GM12874 (cell line): ENCODE measurements at regions not wholly inside any gene's neighbourhood (a gene's known extent, or its start where the extent isn't known, plus 50 kb on each side); places are given as distances from the start of the nearest gene placed in this dataset.

ENCODE experiments used
- TF ChIP-seq, protein P1 (sequence below): IDR thresholded peaks from 2 replicates; pipeline ENCODE4 v1.5.1; 2011; ENCODE audit warnings: low read depth, mild to moderate bottlenecking, control low read depth, low read length, moderate library complexity; ENCODE audit not compliant: insufficient read depth

GRCh38 chr3:166274351-166275023 is 437.3 kb upstream of the BCHE start:
- TF ChIP-seq, protein P1, sequence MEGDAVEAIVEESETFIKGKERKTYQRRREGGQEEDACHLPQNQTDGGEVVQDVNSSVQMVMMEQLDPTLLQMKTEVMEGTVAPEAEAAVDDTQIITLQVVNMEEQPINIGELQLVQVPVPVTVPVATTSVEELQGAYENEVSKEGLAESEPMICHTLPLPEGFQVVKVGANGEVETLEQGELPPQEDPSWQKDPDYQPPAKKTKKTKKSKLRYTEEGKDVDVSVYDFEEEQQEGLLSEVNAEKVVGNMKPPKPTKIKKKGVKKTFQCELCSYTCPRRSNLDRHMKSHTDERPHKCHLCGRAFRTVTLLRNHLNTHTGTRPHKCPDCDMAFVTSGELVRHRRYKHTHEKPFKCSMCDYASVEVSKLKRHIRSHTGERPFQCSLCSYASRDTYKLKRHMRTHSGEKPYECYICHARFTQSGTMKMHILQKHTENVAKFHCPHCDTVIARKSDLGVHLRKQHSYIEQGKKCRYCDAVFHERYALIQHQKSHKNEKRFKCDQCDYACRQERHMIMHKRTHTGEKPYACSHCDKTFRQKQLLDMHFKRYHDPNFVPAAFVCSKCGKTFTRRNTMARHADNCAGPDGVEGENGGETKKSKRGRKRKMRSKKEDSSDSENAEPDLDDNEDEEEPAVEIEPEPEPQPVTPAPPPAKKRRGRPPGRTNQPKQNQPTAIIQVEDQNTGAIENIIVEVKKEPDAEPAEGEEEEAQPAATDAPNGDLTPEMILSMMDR, result no peak

DNA sequence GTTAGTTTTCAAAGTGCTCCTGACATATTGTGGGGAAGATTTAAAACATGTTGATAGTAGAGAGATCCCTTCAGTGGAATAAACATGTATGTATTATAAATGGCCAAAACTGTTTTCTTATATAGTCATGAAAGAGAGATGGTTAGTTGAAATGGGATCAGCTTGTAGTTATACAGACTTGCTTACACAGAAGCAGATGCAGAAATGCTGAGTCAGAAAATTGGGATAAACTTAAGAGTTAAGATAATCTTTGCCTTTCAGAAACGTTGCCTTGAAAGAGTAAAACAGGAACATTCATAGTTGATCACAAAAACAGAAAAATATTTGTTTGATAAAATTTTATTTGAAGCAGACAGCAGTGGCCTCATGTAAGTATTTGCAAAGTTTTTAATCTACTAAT is 433.2 kb upstream of the BCHE start:
- TF ChIP-seq, protein P1, result no peak

- TF ChIP-seq, protein P1, result no peak
These were observed 427.9 kb upstream of the BCHE start for GRCh38 chr3:166265153-166265552.

- TF ChIP-seq, protein P1, result no peak
These were observed 426.2 kb upstream of the BCHE start for GRCh38 chr3:166263460-166263859.

DNA sequence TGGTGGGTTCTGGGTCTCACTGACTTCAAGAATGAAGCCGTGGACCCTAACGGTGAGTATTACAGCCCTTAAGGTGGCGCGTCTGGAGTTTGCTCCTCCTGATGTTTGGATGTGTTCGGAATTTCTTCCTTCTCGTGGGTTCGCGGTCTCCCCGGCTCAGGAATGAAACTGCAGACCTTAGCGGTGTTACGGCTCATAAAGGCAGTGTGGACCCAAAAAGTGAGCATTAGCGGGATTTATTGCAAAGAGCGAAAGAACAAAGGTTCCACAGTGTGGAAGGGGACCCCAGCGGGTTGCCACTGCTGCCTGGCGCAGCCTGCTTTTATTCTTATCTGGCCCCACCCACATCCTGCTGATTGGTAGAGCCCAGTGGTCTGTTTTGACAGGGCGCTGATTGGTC is 420.5 kb upstream of the BCHE start:
- TF ChIP-seq, protein P1, result no peak

- TF ChIP-seq, protein P1, result no peak
These were observed 411.6 kb upstream of the BCHE start for GRCh38 chr3:166248784-166249183.

- TF ChIP-seq, protein P1, result no peak
These were observed 406.3 kb upstream of the BCHE start for GRCh38 chr3:166243511-166243910.
